Vagina (tissue), 2 donors: ENCODE measurements at regions not wholly inside any gene's neighbourhood (a gene's known extent, or its start where the extent isn't known, plus 50 kb on each side); places are given as distances from the start of the nearest gene placed in this dataset.

Experiments used
- DNase-seq, 2 donors: peaks; one replicate each; pipeline ENCODE4 v3.0.0-alpha.2; 2017; ENCODE audit errors: extremely low spot score in 2 of 2
- H3K27ac ChIP-seq: fragments of 200-600 bp; sonication (generic); one replicate; pipeline ENCODE4 v1.5.1; 2019
- H3K27me3 ChIP-seq: fragments of 200-600 bp; sonication (generic); one replicate; pipeline ENCODE4 v1.5.1; 2019
- H3K36me3 ChIP-seq, 2 donors: fragments of 200-600 bp; sonication (generic); one replicate each; pipeline ENCODE4 v1.5.1; 2017 to 2019
- H3K4me1 ChIP-seq: fragments of 200-600 bp; sonication (generic); one replicate; pipeline ENCODE4 v1.5.1; 2019
- H3K4me3 ChIP-seq, 2 donors: fragments of 200-600 bp; sonication (generic); 1 replicate in 1 of 2; 2 replicates in 1 of 2; pipeline ENCODE4 v1.5.1; 2016 to 2019
- H3K9me3 ChIP-seq: fragments of 200-600 bp; sonication (generic); one replicate; pipeline ENCODE4 v1.5.1; 2019
- CTCF ChIP-seq, 3 experiments: fragments of 450-650 bp in 2 of 3; fragments of 200-600 bp in 1 of 3; sonication (generic) in 1 of 3; IDR thresholded peaks; one replicate each; pipeline ENCODE4 v1.5.1; 2017 to 2019; ENCODE audit warnings: antibody characterized with exemption in 3 of 3, mild to moderate bottlenecking in 2 of 3, moderate library complexity in 2 of 3
- POLR2A ChIP-seq, 2 donors: fragments of 450-650 bp; IDR thresholded peaks; one replicate each; pipeline ENCODE4 v1.6.1; 2017; ENCODE audit warnings: antibody characterized with exemption in 2 of 2, mild to moderate bottlenecking in 2 of 2, moderate library complexity in 2 of 2
- POLR2AphosphoS5 ChIP-seq, 2 donors: sonication (generic); formaldehyde crosslinking; IDR thresholded peaks; one replicate each; pipeline ENCODE4 v1.9.0; 2017; ENCODE audit warnings: antibody characterized with exemption in 2 of 2, mild to moderate bottlenecking in 2 of 2, low read depth in 1 of 2; ENCODE audit not compliant: insufficient read depth in 1 of 2
- intact Hi-C: fragments of 100-400 bp; cut with DNase I; formaldehyde crosslinking; loops from one replicate; pipeline ENCODE4 v1.15.1; 2023

DNA sequence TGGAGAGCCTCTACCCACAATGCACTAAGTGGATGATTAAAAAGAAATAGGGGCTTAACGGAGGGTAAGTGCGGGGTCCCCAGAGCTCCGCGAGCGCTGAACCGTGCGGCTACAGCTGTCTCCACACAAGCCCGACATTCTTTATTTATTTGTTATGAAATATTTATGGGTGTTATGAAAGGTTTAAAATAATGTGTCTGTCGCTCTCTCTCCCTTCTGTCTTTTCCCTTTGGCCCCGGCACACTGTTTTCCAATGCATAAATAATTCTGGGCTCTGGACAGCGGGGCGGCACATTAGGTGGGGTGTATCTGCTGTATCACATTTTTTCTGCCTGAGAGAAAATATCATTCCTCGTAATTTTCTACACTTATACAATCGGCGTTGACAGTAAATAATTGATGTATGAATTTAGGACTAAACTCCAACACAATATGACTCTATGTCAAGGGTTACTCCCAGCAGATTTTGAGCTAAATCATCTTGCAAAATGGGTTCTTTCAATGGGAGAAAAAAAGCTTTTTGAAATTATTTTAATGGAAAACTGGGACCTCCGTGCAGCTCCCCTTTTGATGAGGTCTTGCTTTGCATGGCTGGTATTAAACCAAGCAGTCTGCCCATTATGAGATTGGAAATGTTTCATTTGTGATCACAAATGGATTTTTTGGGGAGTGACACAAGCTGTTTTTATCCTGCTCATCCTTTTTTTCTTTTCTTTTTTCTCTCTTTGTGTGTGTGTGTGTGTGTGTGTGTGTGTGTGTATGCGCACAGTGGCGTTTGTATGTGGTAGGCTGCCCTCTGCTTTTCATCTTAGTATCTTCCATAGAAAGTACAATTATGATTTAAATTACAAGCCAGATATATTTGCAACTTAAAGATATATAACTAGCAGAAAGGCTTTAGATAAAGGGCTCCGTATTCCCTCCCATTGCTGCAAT, 370.6 kb upstream of the IRX4 start:
- no peak for TF ChIP-seq CTCF (IDR thresholded peaks at IDR 0.05)
- no peak for TF ChIP-seq POLR2AphosphoS5 (IDR thresholded peaks at IDR 0.05; ENCODE audit: insufficient read depth in 1 of 2, low read depth in 1 of 2)
- DNase-seq: peak in 1 of 2 donors; percentile 9
- intact Hi-C loops: no loop called here
- H3K9me3 ChIP-seq: no peaks in the 10 kb centered on the region
- H3K27ac ChIP-seq: no peak overlapping the region
- H3K4me3 ChIP-seq: no peak overlapping the region
- H3K36me3 ChIP-seq: no peaks in the 10 kb centered on the region
- H3K27me3 ChIP-seq: no peaks in the 10 kb centered on the region
- no peaks in the 10 kb centered on the region for H3K4me1 ChIP-seq

GRCh38 chr5:2251751-2252150, 369.0 kb upstream of the IRX4 start:
- Histone ChIP-seq H3K36me3 (no peaks in the 10 kb centered on the region), H3K27me3 (no peaks in the 10 kb centered on the region), H3K27ac (no peak overlapping the region), H3K4me1 (no peaks in the 10 kb centered on the region), H3K9me3 (no peaks in the 10 kb centered on the region), H3K4me3 (no peak overlapping the region)
- TF ChIP-seq CTCF (IDR thresholded peaks at IDR 0.05): no peak
- no peak for TF ChIP-seq POLR2A (IDR thresholded peaks at IDR 0.05)
- no peak for TF ChIP-seq POLR2AphosphoS5 (IDR thresholded peaks at IDR 0.05; ENCODE audit: insufficient read depth in 1 of 2, low read depth in 1 of 2)
- DNase-seq: no peak
- intact Hi-C loops: no loop called here

DNA sequence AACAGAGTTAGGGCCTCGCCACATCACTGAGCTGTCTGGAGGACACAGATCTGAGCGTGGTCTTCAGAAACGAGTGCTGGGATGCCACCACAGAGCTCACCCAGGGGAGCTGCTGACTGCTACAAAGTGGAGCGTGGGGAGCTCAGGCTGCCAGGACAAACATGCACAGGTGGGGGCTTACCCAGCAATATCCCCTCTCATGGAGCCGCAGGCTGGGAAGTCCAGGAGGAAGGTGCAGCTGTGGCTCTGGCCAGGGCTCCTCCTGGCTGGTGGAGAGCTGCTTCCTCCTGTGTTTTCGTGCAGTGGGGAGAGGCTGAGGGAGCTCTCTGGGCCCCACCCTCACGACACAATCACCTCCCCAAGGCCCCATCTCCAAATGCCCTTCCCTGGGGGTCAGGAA, 368.6 kb upstream of the IRX4 start:
- intact Hi-C loops: no loop called here
- Histone ChIP-seq H3K4me1 (no peaks in the 10 kb centered on the region), H3K36me3 (no peaks in the 10 kb centered on the region), H3K9me3 (no peaks in the 10 kb centered on the region), H3K27ac (no peak overlapping the region), H3K27me3 (no peaks in the 10 kb centered on the region), H3K4me3 (no peak overlapping the region)
- no peak for DNase-seq
- no peak for TF ChIP-seq POLR2AphosphoS5 (IDR thresholded peaks at IDR 0.05; ENCODE audit: insufficient read depth in 1 of 2, low read depth in 1 of 2)
- TF ChIP-seq CTCF (IDR thresholded peaks at IDR 0.05): no peak
- no peak for TF ChIP-seq POLR2A (IDR thresholded peaks at IDR 0.05)

DNA sequence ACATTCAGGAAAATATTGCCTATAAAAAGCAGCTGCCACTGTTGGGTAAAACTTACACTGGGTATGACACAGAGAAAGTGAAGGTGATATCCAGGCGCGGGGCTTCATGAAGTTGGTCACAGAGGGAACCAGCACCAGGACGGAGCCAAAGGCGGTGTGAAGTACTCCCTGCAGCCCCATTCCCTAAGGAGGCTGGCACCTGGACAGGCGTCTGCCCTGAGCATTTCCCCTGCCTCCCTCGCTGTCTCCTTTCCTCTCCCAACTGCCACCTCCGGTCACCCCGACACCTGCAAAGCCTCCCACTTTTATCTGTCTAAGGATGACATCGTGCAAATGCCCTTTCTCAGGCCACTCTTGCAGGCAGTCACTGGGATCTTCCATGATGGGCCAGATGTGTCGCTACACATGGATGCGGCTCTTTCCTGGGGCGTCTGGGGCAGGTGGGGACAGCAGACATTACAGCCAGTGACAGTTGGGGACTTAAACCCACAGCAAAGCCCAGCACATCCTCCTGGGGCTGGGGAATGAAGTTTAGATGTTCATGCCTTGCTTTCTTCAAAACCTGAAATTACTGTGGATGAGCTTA, 367.7 kb upstream of the IRX4 start:
- Histone ChIP-seq H3K27me3 (no peaks in the 10 kb centered on the region), H3K4me1 (no peaks in the 10 kb centered on the region), H3K27ac (no peak overlapping the region), H3K36me3 (no peaks in the 10 kb centered on the region), H3K4me3 (no peak overlapping the region), H3K9me3 (no peaks in the 10 kb centered on the region)
- no peak for DNase-seq
- intact Hi-C loops: no loop called here
- TF ChIP-seq CTCF (IDR thresholded peaks at IDR 0.05) (no peak), POLR2AphosphoS5 (IDR thresholded peaks at IDR 0.05; ENCODE audit: insufficient read depth in 1 of 2, low read depth in 1 of 2) (no peak), POLR2A (IDR thresholded peaks at IDR 0.05) (no peak)

DNA sequence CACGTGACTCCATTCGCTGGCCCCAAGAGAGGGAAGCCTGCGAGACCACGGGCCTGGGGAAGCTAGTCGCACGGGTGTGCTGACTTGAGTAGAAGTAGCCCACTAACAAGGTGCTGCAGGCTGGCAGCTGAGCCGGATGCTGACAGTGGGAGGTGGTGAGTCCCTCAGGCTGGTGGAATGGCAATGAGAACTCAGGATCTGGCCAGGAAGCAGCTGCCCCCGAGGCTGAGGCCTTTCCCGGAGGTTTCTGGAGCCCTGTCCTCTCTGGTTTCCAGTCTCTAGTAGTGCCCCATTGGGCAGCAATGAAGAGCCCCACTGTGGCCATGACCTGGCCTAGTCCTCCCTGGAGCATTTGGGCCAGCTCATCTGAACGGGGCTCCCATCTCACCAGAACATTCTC, 366.7 kb upstream of the IRX4 start:
- Histone ChIP-seq H3K27ac (no peak overlapping the region), H3K4me3 (no peak overlapping the region)
- intact Hi-C loops: no loop called here

More for the DNA sequence above, 366.7 kb upstream of the IRX4 start:
- H3K4me1 ChIP-seq: no peaks in the 10 kb centered on the region
- no peaks in the 10 kb centered on the region for H3K9me3 ChIP-seq
- no peak for DNase-seq
- no peaks in the 10 kb centered on the region for H3K36me3 ChIP-seq
- no peaks in the 10 kb centered on the region for H3K27me3 ChIP-seq
- TF ChIP-seq POLR2A (IDR thresholded peaks at IDR 0.05) (no peak), POLR2AphosphoS5 (IDR thresholded peaks at IDR 0.05; ENCODE audit: insufficient read depth in 1 of 2, low read depth in 1 of 2) (no peak), CTCF (IDR thresholded peaks at IDR 0.05) (no peak)
